Neural cell (in vitro differentiated cells): ENCODE measurements at regions not wholly inside any gene's neighbourhood (a gene's known extent, or its start where the extent isn't known, plus 50 kb on each side); places are given as distances from the start of the nearest gene placed in this dataset.

Experiments used
- H2AFZ ChIP-seq: fragments of 200-600, 300-800 bp; sonication (generic), shearing (Covaris generic); 2 replicates; pipeline ENCODE4 v1.6.0; 2014; ENCODE audit warnings: low read depth, mild to moderate bottlenecking, antibody characterized with exemption, low read length, moderate library complexity
- H3F3A ChIP-seq: fragments of 200-600 bp; shearing (Covaris generic); 2 replicates; pipeline ENCODE4 v1.6.1; 2016; ENCODE audit warnings: mild to moderate bottlenecking, moderate library complexity, mixed read lengths, antibody characterized with exemption, low read length; ENCODE audit not compliant: insufficient read depth, poor library complexity, severe bottlenecking
- H3K27ac ChIP-seq: fragments of 200-600, 300-800 bp; sonication (generic), shearing (Covaris generic); 2 replicates; pipeline ENCODE4 v1.5.1; 2014; ENCODE audit warnings: mild to moderate bottlenecking, low read length, moderate library complexity
- H3K27me3 ChIP-seq: fragments of 300-800, 200-600 bp; sonication (generic), shearing (Covaris generic); 2 replicates; pipeline ENCODE4 v1.6.0; 2014; ENCODE audit warnings: mild to moderate bottlenecking, low read depth, low read length, moderate library complexity; ENCODE audit not compliant: insufficient read depth
- H3K36me3 ChIP-seq: fragments of 300-800, 200-600 bp; sonication (generic), shearing (Covaris generic); 2 replicates; pipeline ENCODE4 v1.5.1; 2014; ENCODE audit warnings: mild to moderate bottlenecking, antibody characterized with exemption, low read length, moderate library complexity; ENCODE audit not compliant: insufficient read depth
- H3K4me2 ChIP-seq: fragments of 300-800, 200-600 bp; sonication (generic), shearing (Covaris generic); 2 replicates; pipeline ENCODE4 v1.6.0; 2014; ENCODE audit warnings: mild to moderate bottlenecking, low read length
- H3K4me3 ChIP-seq: fragments of 300-800, 200-600 bp; sonication (generic), shearing (Covaris generic); 2 replicates; pipeline ENCODE4 v1.5.1; 2014; ENCODE audit warnings: mild to moderate bottlenecking, low read length, moderate library complexity
- H3K79me2 ChIP-seq: fragments of 200-600 bp; shearing (Covaris generic); replicated peaks from 2 replicates; pipeline ENCODE4 v1.6.0; 2014; ENCODE audit warnings: mild to moderate bottlenecking, low read length, moderate library complexity; ENCODE audit not compliant: insufficient read depth
- H3K9ac ChIP-seq: fragments of 300-800, 200-600 bp; sonication (generic), shearing (Covaris generic); 2 replicates; pipeline ENCODE4 v1.6.1; 2016; ENCODE audit warnings: mild to moderate bottlenecking, low read length, mixed read lengths
- H3K9me2 ChIP-seq: fragments of 200-600 bp; shearing (Covaris generic); 2 replicates; pipeline ENCODE4 v1.6.1; 2016; ENCODE audit warnings: mild to moderate bottlenecking, low read length, mixed read lengths; ENCODE audit not compliant: insufficient read depth
- H3K9me3 ChIP-seq: fragments of 200-600, 300-800 bp; sonication (generic), shearing (Covaris generic); 2 replicates; pipeline ENCODE4 v1.6.1; 2016; ENCODE audit warnings: mild to moderate bottlenecking, mixed run types, low read length, moderate library complexity, mixed read lengths
- H4K20me1 ChIP-seq: fragments of 200-600 bp; shearing (Covaris generic); 2 replicates; pipeline ENCODE4 v1.6.1; 2016; ENCODE audit warnings: mild to moderate bottlenecking, mixed run types; ENCODE audit not compliant: insufficient read depth
- EP300 ChIP-seq: fragments of 450-650 bp; conservative IDR thresholded peaks from 2 replicates; pipeline ENCODE4 v1.6.1; 2014; ENCODE audit warnings: antibody characterized with exemption, mild to moderate bottlenecking, moderate library complexity; ENCODE audit not compliant: poor library complexity, severe bottlenecking
- EZH2 ChIP-seq: fragments of 200-600, 300-800 bp; shearing (Covaris generic), sonication (generic); IDR thresholded peaks from 2 replicates; pipeline ENCODE4 v1.6.1; 2014; ENCODE audit warnings: antibody characterized with exemption, low read length, borderline replicate concordance, mild to moderate bottlenecking; ENCODE audit not compliant: insufficient read depth, poor library complexity, severe bottlenecking
- MXI1 ChIP-seq: fragments of 450-650 bp; conservative IDR thresholded peaks from 2 replicates; pipeline ENCODE4 v1.6.1; 2014; ENCODE audit warnings: antibody characterized with exemption, mild to moderate bottlenecking; ENCODE audit not compliant: poor library complexity, severe bottlenecking
- POLR2AphosphoS5 ChIP-seq: IDR thresholded peaks from 2 replicates; pipeline ENCODE4 v1.6.1; 2012
- RAD21 ChIP-seq: fragments of 450-650 bp; conservative IDR thresholded peaks from 2 replicates; pipeline ENCODE4 v1.6.1; 2014; ENCODE audit warnings: antibody characterized with exemption, mild to moderate bottlenecking, moderate library complexity
- REST ChIP-seq: IDR thresholded peaks from 2 replicates; pipeline ENCODE4 v1.6.1; 2012; ENCODE audit warnings: borderline replicate concordance
- SMC3 ChIP-seq: fragments of 450-650 bp; conservative IDR thresholded peaks from 2 replicates; pipeline ENCODE4 v1.6.1; 2014; ENCODE audit warnings: antibody characterized with exemption, mild to moderate bottlenecking, moderate library complexity; ENCODE audit not compliant: poor library complexity
- TAF1 ChIP-seq: IDR thresholded peaks from 2 replicates; pipeline ENCODE4 v1.6.1; 2012; ENCODE audit warnings: low read depth
- TF ChIP-seq, protein P1 (sequence below): fragments of 450-650 bp; IDR thresholded peaks from 2 replicates; pipeline ENCODE4 v1.5.1; 2014; ENCODE audit warnings: antibody characterized with exemption, mild to moderate bottlenecking, moderate library complexity; ENCODE audit not compliant: poor library complexity, severe bottlenecking

- Histone ChIP-seq H3K79me2 (no peaks in the 10 kb centered on the region), H3K27me3 (no peaks in the 10 kb centered on the region), H3K9me3 (no peaks in the 10 kb centered on the region), H3K36me3 (no peaks in the 10 kb centered on the region), H4K20me1 (no peaks in the 10 kb centered on the region), H2AFZ (no peak overlapping the region), H3K27ac (no peak overlapping the region), H3K9me2 (no peaks in the 10 kb centered on the region), H3F3A (no peaks in the 10 kb centered on the region), H3K4me2 (no peak overlapping the region), H3K4me3 (no peak overlapping the region), H3K9ac (no peak overlapping the region)
- TF ChIP-seq TAF1 (no peak), RAD21 (no peak), MXI1 (no peak), EP300 (no peak), SMC3 (no peak), POLR2AphosphoS5 (no peak), REST (no peak), EZH2 (no peak)
- TF ChIP-seq, protein P1, sequence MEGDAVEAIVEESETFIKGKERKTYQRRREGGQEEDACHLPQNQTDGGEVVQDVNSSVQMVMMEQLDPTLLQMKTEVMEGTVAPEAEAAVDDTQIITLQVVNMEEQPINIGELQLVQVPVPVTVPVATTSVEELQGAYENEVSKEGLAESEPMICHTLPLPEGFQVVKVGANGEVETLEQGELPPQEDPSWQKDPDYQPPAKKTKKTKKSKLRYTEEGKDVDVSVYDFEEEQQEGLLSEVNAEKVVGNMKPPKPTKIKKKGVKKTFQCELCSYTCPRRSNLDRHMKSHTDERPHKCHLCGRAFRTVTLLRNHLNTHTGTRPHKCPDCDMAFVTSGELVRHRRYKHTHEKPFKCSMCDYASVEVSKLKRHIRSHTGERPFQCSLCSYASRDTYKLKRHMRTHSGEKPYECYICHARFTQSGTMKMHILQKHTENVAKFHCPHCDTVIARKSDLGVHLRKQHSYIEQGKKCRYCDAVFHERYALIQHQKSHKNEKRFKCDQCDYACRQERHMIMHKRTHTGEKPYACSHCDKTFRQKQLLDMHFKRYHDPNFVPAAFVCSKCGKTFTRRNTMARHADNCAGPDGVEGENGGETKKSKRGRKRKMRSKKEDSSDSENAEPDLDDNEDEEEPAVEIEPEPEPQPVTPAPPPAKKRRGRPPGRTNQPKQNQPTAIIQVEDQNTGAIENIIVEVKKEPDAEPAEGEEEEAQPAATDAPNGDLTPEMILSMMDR: no peak
These were observed 198.8 kb upstream of the KLF14 start for GRCh38 chr7:130932667-130933432.

GRCh38 chr7:130933919-130934318, 199.9 kb upstream of the KLF14 start:
- no peak overlapping the region for H3K4me3 ChIP-seq
- no peaks in the 10 kb centered on the region for H3K9me3 ChIP-seq
- H4K20me1 ChIP-seq: no peaks in the 10 kb centered on the region
- no peaks in the 10 kb centered on the region for H3F3A ChIP-seq
- H3K36me3 ChIP-seq: no peaks in the 10 kb centered on the region
- no peak overlapping the region for H2AFZ ChIP-seq
- H3K27ac ChIP-seq: no peak overlapping the region
- TF ChIP-seq POLR2AphosphoS5 (no peak), REST (no peak), EP300 (no peak), RAD21 (no peak), SMC3 (no peak), TAF1 (no peak)
- H3K27me3 ChIP-seq: no peaks in the 10 kb centered on the region
- no peaks in the 10 kb centered on the region for H3K79me2 ChIP-seq
- no peak overlapping the region for H3K9ac ChIP-seq
- no peaks in the 10 kb centered on the region for H3K9me2 ChIP-seq
- H3K4me2 ChIP-seq: no peak overlapping the region
